Spleen (tissue), 7 donors: ENCODE measurements at regions not wholly inside any gene's neighbourhood (a gene's known extent, or its start where the extent isn't known, plus 50 kb on each side); places are given as distances from the start of the nearest gene placed in this dataset.

Experiments used
- POLR2AphosphoS5 ChIP-seq, 3 donors: sonication (generic); formaldehyde crosslinking; IDR thresholded peaks; one replicate each; pipeline ENCODE4 v1.5.1; 2017; ENCODE audit warnings: antibody characterized with exemption in 3 of 3
- TF ChIP-seq, protein P1 (sequence below), 11 experiments: fragments of 200-600 bp in 7 of 11; fragments of 450-650 bp in 4 of 11; sonication (generic) in 4 of 11; IDR thresholded peaks in 8 of 11; conservative IDR thresholded peaks in 3 of 11; 1 replicate in 7 of 11; 2 replicates in 4 of 11; pipeline versions ENCODE4 v1.4.0 to v1.8.0; 2016 to 2021; ENCODE audit warnings: antibody characterized with exemption in 11 of 11, inconsistent platforms in 4 of 11, mild to moderate bottlenecking in 1 of 11
- donor health status: DM: no; HTN: no; CAD: no; lungs with moderate emphysema.
- donor health status: DM: no; HTN: no; CAD: no.
- donor health status: DM: no; HTN: no; CAD: no.

DNA sequence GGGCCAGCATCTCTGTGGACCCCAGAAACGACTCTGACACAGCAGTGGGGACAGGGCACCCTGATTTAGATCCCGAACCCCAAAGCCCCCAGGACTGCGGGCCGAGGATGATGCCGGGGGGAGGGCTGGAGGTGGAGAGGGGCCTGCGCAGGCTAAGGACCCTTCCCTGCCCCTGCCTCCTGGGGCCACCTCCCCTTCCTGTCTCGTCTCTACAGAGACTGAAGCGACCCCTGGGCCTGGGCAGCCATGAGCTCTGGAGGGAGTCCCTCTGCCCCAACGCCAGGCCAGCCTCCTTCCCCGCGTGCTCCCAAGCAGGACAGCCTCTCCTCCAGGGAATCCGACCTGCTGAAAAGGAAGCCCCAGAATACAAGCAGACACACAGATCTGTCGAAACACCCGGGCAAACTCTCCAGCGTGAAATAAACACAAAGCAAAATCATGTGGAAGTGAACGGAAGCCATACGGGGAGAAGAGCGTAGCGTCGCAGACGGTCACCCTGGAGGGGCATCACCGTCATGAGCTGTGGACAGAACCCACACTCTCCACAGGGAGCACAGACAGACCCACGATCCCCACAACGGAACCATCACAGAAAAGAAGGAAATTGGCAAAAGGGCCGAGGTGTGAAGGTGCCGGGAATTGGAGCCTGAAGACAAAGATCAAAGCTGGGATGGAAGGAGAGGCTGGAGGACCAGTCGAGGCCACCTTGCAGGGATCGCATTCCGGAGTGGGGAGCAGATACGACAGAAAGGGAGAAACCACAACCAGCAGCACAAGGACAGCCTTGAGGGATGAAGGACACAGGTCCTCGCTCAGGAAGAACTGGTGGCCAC lies 51.0 kb upstream of the CTDP1 start:
- TF ChIP-seq, protein P1, sequence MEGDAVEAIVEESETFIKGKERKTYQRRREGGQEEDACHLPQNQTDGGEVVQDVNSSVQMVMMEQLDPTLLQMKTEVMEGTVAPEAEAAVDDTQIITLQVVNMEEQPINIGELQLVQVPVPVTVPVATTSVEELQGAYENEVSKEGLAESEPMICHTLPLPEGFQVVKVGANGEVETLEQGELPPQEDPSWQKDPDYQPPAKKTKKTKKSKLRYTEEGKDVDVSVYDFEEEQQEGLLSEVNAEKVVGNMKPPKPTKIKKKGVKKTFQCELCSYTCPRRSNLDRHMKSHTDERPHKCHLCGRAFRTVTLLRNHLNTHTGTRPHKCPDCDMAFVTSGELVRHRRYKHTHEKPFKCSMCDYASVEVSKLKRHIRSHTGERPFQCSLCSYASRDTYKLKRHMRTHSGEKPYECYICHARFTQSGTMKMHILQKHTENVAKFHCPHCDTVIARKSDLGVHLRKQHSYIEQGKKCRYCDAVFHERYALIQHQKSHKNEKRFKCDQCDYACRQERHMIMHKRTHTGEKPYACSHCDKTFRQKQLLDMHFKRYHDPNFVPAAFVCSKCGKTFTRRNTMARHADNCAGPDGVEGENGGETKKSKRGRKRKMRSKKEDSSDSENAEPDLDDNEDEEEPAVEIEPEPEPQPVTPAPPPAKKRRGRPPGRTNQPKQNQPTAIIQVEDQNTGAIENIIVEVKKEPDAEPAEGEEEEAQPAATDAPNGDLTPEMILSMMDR (IDR thresholded peaks at IDR 0.05 in 8 of 11, conservative IDR thresholded peaks at IDR 0.05 in 3 of 11), result no peak
- no peak for TF ChIP-seq POLR2AphosphoS5 (IDR thresholded peaks at IDR 0.05)
